ENCODE measurements at regions not wholly inside any gene's neighbourhood (a gene's known extent, or its start where the extent isn't known, plus 50 kb on each side); places are given as distances from the start of the nearest gene placed in this dataset.

- TF ChIP-seq, protein P1, sequence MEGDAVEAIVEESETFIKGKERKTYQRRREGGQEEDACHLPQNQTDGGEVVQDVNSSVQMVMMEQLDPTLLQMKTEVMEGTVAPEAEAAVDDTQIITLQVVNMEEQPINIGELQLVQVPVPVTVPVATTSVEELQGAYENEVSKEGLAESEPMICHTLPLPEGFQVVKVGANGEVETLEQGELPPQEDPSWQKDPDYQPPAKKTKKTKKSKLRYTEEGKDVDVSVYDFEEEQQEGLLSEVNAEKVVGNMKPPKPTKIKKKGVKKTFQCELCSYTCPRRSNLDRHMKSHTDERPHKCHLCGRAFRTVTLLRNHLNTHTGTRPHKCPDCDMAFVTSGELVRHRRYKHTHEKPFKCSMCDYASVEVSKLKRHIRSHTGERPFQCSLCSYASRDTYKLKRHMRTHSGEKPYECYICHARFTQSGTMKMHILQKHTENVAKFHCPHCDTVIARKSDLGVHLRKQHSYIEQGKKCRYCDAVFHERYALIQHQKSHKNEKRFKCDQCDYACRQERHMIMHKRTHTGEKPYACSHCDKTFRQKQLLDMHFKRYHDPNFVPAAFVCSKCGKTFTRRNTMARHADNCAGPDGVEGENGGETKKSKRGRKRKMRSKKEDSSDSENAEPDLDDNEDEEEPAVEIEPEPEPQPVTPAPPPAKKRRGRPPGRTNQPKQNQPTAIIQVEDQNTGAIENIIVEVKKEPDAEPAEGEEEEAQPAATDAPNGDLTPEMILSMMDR (IDR thresholded peaks at IDR 0.05; ENCODE audit: low read length, missing control alignments) = no peak
- DNase-seq (ENCODE audit: low read depth) = no peak
- no peak overlapping the region for H3K4me3 ChIP-seq (replicated peaks; ENCODE audit: low read depth, low read length)
Measured at GRCh38 chr18:78579854-78580577, 399.6 kb upstream of the SALL3 start.

DNA sequence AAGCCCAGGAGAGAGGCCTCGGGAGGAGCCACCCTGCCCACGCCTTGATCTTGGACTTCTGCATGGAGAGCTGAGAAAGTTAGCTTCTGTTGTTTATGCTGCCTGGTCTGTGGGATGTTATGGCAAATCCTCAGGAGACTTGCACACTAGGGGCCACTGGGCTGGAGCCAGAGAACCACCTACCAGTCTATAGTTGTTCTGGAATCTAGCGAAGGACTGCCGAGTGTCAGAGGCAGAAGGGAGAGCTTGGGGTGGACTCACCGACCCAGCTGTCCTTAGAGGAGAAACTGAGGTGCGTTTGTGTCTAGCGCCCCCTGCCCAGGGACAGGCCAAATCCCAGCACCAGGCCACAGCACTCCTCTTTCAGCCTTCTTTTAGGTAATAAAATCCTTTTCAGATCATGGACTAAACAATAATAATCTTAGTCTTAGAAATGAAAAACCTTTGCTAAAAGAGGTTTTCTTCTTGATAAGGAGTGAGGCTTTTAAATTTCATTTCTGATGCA, 398.7 kb upstream of the SALL3 start:
- TF ChIP-seq, protein P1 (IDR thresholded peaks at IDR 0.05; ENCODE audit: low read length, missing control alignments) = no peak
- no peak overlapping the region for H3K4me3 ChIP-seq (replicated peaks; ENCODE audit: low read depth, low read length)
- no peak for DNase-seq (ENCODE audit: low read depth)

DNA sequence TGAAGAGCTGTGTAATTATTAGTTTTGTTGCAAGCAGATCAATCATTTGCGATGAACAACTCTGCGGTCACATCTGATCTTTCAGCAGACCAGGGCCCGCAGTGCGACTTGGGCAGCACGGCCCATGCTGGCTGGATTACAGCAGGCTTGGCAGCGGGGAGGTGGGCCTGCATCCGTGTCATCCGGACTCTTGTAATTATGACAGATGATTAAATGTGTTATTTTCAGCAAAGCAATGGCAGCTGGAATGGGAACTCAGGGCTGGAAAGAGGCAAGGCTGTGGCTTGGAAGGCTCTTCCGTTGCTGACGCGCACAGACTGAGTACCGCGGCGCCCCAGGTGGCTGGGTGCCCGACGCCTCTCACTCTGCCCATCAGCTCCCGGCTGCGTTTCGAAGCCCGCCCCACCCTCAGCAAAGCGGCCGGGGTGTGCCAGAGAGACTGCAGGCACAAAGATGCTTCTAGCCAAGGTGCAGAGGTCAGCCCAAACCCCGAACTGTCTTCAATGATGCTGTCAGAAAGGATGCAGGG, 397.4 kb upstream of the SALL3 start:
- TF ChIP-seq, protein P1 (IDR thresholded peaks at IDR 0.05; ENCODE audit: low read length, missing control alignments) = no peak
- H3K4me3 ChIP-seq (replicated peaks; ENCODE audit: low read depth, low read length) = no peak overlapping the region
- no peak for DNase-seq (ENCODE audit: low read depth)

DNA sequence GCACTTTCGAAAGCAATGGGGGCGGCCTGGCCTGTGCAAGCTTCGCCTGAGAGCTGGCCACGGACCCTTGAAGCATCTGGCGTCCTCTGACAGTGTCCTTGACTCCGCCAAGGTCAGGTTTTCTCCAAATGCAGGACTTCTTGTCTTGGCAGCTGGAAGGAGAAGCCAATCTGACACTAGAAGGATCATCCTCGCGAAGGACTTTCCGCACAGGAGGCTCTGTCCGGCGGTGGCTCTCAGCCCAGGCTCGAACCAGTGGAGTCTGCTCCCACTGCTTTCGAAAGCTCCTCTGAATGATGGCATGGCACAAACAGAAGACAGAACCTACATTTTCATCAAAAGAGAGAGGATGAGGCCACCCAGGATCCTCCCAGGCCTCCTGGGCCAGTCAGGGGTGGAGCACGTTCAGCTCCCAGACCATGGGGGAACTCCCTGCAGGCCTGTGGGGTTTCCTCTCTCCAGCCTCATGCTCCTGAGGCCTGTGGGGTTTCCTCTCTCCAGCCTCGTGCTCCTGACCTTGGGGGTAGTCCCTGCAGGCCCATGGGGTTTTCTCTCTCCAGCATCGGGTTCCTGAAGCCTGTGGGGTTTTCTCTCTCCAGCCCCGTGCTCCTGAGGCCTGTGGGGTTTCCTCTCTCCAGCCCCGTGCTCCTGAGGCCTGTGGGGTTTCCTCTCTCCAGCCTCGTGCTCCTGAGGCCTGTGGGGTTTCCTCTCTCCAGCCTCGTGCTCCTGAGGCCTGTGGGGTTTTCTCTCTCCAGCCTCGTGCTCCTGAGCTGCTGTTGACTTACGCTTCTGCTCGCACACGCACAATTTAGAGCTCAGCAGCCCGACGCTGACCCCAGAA, 396.5 kb upstream of the SALL3 start:
- TF ChIP-seq, protein P1 (IDR thresholded peaks at IDR 0.05; ENCODE audit: low read length, missing control alignments) = no peak
- no peak overlapping the region for H3K4me3 ChIP-seq (replicated peaks; ENCODE audit: low read depth, low read length)
- DNase-seq (ENCODE audit: low read depth) = no peak

- DNase-seq (ENCODE audit: low read depth) = no peak
- no peak overlapping the region for H3K4me3 ChIP-seq (replicated peaks; ENCODE audit: low read depth, low read length)
- TF ChIP-seq, protein P1 (IDR thresholded peaks at IDR 0.05; ENCODE audit: low read length, missing control alignments) = no peak
Measured at GRCh38 chr18:78583739-78584458, 395.7 kb upstream of the SALL3 start.

- H3K4me3 ChIP-seq (replicated peaks; ENCODE audit: low read depth, low read length) = no peak overlapping the region
- no peak for DNase-seq (ENCODE audit: low read depth)
- TF ChIP-seq, protein P1 (IDR thresholded peaks at IDR 0.05; ENCODE audit: low read length, missing control alignments) = no peak
Measured at GRCh38 chr18:78584459-78585022, 395.1 kb upstream of the SALL3 start.

Data from fibroblast of pulmonary artery (primary cell).